KMS-11 (cell line): ENCODE measurements at regions not wholly inside any gene's neighbourhood (a gene's known extent, or its start where the extent isn't known, plus 50 kb on each side); places are given as distances from the start of the nearest gene placed in this dataset.

ENCODE experiments used
- H2AFZ ChIP-seq: fragments of 200-600 bp; sonication (generic); 2 replicates; pipeline ENCODE4 v1.6.1; 2016; ENCODE audit warnings: antibody characterized with exemption, mixed run types, low read depth
- H3K27ac ChIP-seq: fragments of 200-600 bp; sonication (generic); 2 replicates; pipeline ENCODE4 v1.6.1; 2016; ENCODE audit warnings: mild to moderate bottlenecking, mixed run types
- H3K27me3 ChIP-seq: fragments of 200-600 bp; sonication (generic); 2 replicates; pipeline ENCODE4 v1.6.1; 2017; ENCODE audit warnings: mild to moderate bottlenecking, low read depth, mixed run types, moderate library complexity; ENCODE audit not compliant: insufficient read depth
- H3K36me3 ChIP-seq: fragments of 200-600 bp; sonication (generic); 2 replicates; pipeline ENCODE4 v1.6.1; 2017; ENCODE audit warnings: mild to moderate bottlenecking, mixed run types; ENCODE audit not compliant: insufficient read depth
- H3K4me1 ChIP-seq: fragments of 200-600 bp; sonication (generic); 2 replicates; pipeline ENCODE4 v1.6.1; 2016; ENCODE audit warnings: mild to moderate bottlenecking, low read depth, mixed run types; ENCODE audit not compliant: poor library complexity, severe bottlenecking
- H3K4me2 ChIP-seq: fragments of 200-600 bp; sonication (generic); 2 replicates; pipeline ENCODE4 v1.7.0; 2016; ENCODE audit warnings: mild to moderate bottlenecking, mixed run types
- H3K4me3 ChIP-seq: fragments of 200-600 bp; sonication (generic); IDR thresholded peaks from 2 replicates; pipeline ENCODE4 v1.6.1; 2017; ENCODE audit warnings: low read depth, low read length, mixed read lengths; ENCODE audit not compliant: insufficient read depth
- H3K79me2 ChIP-seq: fragments of 200-600 bp; sonication (generic); 2 replicates; pipeline ENCODE4 v1.6.1; 2016; ENCODE audit warnings: low read depth, mixed run types; ENCODE audit not compliant: insufficient read depth
- H3K9ac ChIP-seq: fragments of 200-600 bp; sonication (generic); 2 replicates; pipeline ENCODE4 v1.6.1; 2016; ENCODE audit warnings: mild to moderate bottlenecking, mixed run types
- H4K20me1 ChIP-seq: fragments of 200-600 bp; sonication (generic); 2 replicates; pipeline ENCODE4 v1.6.1; 2016; ENCODE audit warnings: mild to moderate bottlenecking, mixed run types; ENCODE audit not compliant: insufficient read depth
- CTCF ChIP-seq: fragments of 200-600 bp; sonication (generic); conservative IDR thresholded peaks from 2 replicates; pipeline ENCODE4 v1.6.1; 2017; ENCODE audit warnings: low read depth, mild to moderate bottlenecking, antibody characterized with exemption, low read length, moderate library complexity, mixed read lengths

GRCh38 chr10:10020945-10021344 is 996.7 kb upstream of the CELF2 start:
- Histone ChIP-seq H4K20me1 (no peaks in the 10 kb centered on the region), H3K4me2 (no peak overlapping the region), H3K9ac (no peak overlapping the region), H3K4me3 (no peak overlapping the region), H2AFZ (no peak overlapping the region), H3K36me3 (no peaks in the 10 kb centered on the region; the same call in 1 of the 2 replicates), H3K27me3 (no peaks in the 10 kb centered on the region), H3K27ac (no peak overlapping the region), H3K79me2 (no peaks in the 10 kb centered on the region), H3K4me1 (no peaks in the 10 kb centered on the region)
- no peak for TF ChIP-seq CTCF

- H3K4me3 ChIP-seq = no peak overlapping the region
- H3K79me2 ChIP-seq = no peaks in the 10 kb centered on the region
- H3K36me3 ChIP-seq = no peaks in the 10 kb centered on the region
- H4K20me1 ChIP-seq = no peaks in the 10 kb centered on the region
- H2AFZ ChIP-seq = no peak overlapping the region
- no peak for TF ChIP-seq CTCF
- H3K4me1 ChIP-seq = no peaks in the 10 kb centered on the region
- H3K4me2 ChIP-seq = no peak overlapping the region
- H3K27me3 ChIP-seq = no peaks in the 10 kb centered on the region
- no peak overlapping the region for H3K9ac ChIP-seq
- no peak overlapping the region for H3K27ac ChIP-seq
Measured at GRCh38 chr10:10032991-10033390, 984.7 kb upstream of the CELF2 start.

GRCh38 chr10:10038348-10038747 is 979.3 kb upstream of the CELF2 start:
- Histone ChIP-seq H3K9ac (no peak overlapping the region), H3K4me2 (no peak overlapping the region), H3K36me3 (no peaks in the 10 kb centered on the region), H2AFZ (no peak overlapping the region), H3K4me1 (no peaks in the 10 kb centered on the region), H3K4me3 (no peak overlapping the region), H3K79me2 (no peaks in the 10 kb centered on the region), H3K27me3 (no peaks in the 10 kb centered on the region), H3K27ac (no peak overlapping the region), H4K20me1 (no peaks in the 10 kb centered on the region)
- no peak for TF ChIP-seq CTCF

- no peaks in the 10 kb centered on the region for H3K27me3 ChIP-seq
- no peak overlapping the region for H2AFZ ChIP-seq
- H3K36me3 ChIP-seq = no peaks in the 10 kb centered on the region
- H3K4me2 ChIP-seq = no peak overlapping the region
- H4K20me1 ChIP-seq = no peaks in the 10 kb centered on the region
- no peak overlapping the region for H3K27ac ChIP-seq
- no peaks in the 10 kb centered on the region for H3K79me2 ChIP-seq
- no peak overlapping the region for H3K9ac ChIP-seq
- no peak for TF ChIP-seq CTCF
- no peaks in the 10 kb centered on the region for H3K4me1 ChIP-seq
- no peak overlapping the region for H3K4me3 ChIP-seq
Measured at GRCh38 chr10:10039595-10039994, 978.1 kb upstream of the CELF2 start.
